GM18909 (cell line): ENCODE measurements at regions not wholly inside any gene's neighbourhood (a gene's known extent, or its start where the extent isn't known, plus 50 kb on each side); places are given as distances from the start of the nearest gene placed in this dataset.

ENCODE experiments used
- ATAC-seq: cut with Tn5 transposase; IDR thresholded peaks from one replicate; pipeline ENCODE4 v1.9.1; 2021; ENCODE audit warnings: mild to moderate bottlenecking; ENCODE audit not compliant: unreplicated experiment, poor library complexity

GRCh38 chr1:83741770-83742169 is 257.2 kb downstream of the TTLL7 start:
- ATAC-seq: no peak

- no peak for ATAC-seq
Observed at GRCh38 chr1:83741348-83741747, 257.6 kb downstream of the TTLL7 start.

- ATAC-seq: no peak
Observed at GRCh38 chr1:83735526-83735925, 263.4 kb downstream of the TTLL7 start.

- ATAC-seq: no peak
Observed at GRCh38 chr1:83734420-83734819, 264.5 kb downstream of the TTLL7 start.

- no peak for ATAC-seq
Observed at GRCh38 chr1:83725735-83726360, 273.1 kb downstream of the TTLL7 start.

GRCh38 chr1:83718338-83718737 is 280.6 kb downstream of the TTLL7 start:
- ATAC-seq: no peak

- no peak for ATAC-seq
Observed at GRCh38 chr1:83717785-83718184, 281.1 kb downstream of the TTLL7 start.

GRCh38 chr1:83716641-83717040 is 282.3 kb downstream of the TTLL7 start:
- ATAC-seq: no peak

- ATAC-seq: no peak
Observed at GRCh38 chr1:83715550-83715949, 283.4 kb downstream of the TTLL7 start.

- no peak for ATAC-seq
Observed at GRCh38 chr1:83709662-83710061, 289.3 kb downstream of the TTLL7 start.

- no peak for ATAC-seq
Observed at GRCh38 chr1:83706354-83706938, 292.5 kb downstream of the TTLL7 start.

- no peak for ATAC-seq
Observed at GRCh38 chr1:83705091-83705490, 293.8 kb downstream of the TTLL7 start.

GRCh38 chr1:83704350-83704749 is 294.6 kb downstream of the TTLL7 start:
- no peak for ATAC-seq

- no peak for ATAC-seq
Observed at GRCh38 chr1:83702356-83702755, 296.6 kb downstream of the TTLL7 start.

- ATAC-seq: no peak
Observed at GRCh38 chr1:83701355-83701754, 297.6 kb downstream of the TTLL7 start.

GRCh38 chr1:83698644-83699043 is 300.3 kb downstream of the TTLL7 start:
- no peak for ATAC-seq

GRCh38 chr1:83697961-83698360 is 301.0 kb downstream of the TTLL7 start:
- ATAC-seq: no peak

GRCh38 chr1:83697220-83697619 is 301.7 kb downstream of the TTLL7 start:
- no peak for ATAC-seq

GRCh38 chr1:83694449-83694848 is 304.5 kb downstream of the TTLL7 start:
- ATAC-seq: no peak

GRCh38 chr1:83693427-83694126 is 305.4 kb downstream of the TTLL7 start:
- peak; percentile 10 for ATAC-seq

- peak; percentile 73 for ATAC-seq
Observed at GRCh38 chr1:83692524-83693381, 306.2 kb downstream of the TTLL7 start.
